ENCODE measurements at regions not wholly inside any gene's neighbourhood (a gene's known extent, or its start where the extent isn't known, plus 50 kb on each side); places are given as distances from the start of the nearest gene placed in this dataset.
"Not testable (repeated sequence)": the region's sequence is repeated elsewhere in the genome, so short reads cannot be mapped to it uniquely, and the experiment has no call there.

DNA sequence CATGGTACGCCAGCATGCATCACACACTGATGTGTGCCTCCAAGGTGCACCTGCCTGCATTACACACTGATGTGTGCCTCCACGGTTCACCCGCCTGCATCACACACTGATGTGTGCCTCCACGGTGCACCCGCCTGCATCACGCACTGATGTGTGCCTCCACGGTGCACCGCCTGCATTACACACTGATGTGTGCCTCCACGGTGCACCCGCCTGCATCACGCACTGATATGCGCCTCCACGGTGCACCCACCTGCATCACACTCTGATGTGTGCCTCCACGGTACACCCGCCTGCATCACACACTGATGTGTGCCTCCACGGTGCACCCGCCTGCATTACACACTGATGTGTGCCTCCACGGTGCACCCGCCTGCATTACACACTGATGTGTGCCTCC, 223.1 kb upstream of the SHH start:
- not testable (repeated sequence) for DNase-seq (ENCODE audit: low read depth)

DNA sequence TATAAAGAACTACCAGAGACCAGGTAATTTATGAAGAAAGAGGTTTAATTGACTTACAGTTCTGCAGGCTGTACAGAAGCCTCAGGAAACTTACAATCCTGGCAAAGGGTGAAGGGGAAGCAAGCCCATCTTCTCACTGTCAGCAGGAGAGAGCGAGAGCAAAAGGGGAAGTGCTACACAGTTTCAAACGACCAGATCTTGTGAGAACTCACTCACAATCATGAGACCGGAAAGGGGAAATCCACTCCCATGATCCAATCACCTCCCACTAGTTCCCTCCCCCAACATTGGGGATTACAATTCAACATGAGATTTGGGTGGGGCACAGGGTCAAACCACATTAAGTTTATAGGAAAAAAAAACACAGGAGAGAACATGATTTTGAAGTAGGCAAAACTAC, 222.1 kb upstream of the SHH start:
- DNase-seq (ENCODE audit: low read depth): no peak

DNA sequence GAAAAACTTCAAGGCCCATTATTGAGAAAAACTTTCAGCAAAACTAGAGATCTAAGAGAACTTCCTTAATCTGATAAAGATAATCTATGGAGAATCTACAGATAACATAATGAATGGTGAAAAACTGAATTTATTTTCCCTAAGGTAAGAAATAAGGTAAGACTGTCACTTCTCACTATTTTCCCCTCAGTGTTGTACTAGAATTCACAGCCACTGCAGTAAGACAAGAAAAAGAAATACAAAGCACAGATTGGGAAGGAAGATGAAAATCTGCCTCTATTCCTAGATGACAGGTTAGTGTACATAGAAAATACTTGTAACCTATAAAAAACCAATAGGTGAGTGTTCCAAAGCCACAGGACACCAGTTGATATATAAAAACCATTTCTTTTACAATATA, 220.7 kb upstream of the SHH start:
- DNase-seq (ENCODE audit: low read depth): no peak

DNA sequence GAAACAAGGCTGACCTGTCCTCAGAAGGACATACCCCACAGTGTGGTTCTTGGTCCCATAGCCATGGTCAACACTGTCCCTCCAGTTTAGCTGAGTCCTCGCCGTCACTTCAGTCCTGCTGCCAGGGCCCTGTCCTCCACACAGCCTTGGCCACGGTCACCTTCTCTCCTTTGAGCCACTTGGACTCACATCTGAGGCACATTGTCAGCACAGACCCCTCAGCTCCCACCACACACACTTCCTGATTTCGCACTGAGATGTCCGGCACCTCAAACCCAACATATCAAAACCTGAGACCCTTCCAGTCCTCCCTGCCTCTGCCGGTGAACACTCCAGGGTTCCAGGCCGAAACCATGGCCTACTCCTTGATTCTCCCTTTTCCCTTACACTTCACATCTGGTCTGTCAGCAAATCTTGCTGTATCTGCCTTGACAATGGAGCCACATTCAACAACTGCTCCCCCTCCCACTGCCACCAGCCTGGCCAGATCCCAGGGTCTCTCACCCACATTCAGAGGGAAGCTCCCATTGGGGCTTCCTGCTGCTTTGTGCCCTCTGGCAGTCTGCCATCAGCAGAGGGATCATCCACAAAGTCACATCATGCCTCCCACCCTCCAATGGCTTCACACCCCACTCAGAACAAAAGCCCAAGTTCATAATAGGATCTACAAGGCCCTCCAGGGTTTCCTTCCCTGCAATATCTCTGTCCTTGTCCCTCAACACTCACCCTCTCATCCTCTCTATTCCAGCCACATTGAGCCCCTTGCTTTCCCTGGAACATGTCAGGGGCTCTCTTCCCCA, 219.6 kb upstream of the SHH start:
- DNase-seq (ENCODE audit: low read depth): no peak

DNA sequence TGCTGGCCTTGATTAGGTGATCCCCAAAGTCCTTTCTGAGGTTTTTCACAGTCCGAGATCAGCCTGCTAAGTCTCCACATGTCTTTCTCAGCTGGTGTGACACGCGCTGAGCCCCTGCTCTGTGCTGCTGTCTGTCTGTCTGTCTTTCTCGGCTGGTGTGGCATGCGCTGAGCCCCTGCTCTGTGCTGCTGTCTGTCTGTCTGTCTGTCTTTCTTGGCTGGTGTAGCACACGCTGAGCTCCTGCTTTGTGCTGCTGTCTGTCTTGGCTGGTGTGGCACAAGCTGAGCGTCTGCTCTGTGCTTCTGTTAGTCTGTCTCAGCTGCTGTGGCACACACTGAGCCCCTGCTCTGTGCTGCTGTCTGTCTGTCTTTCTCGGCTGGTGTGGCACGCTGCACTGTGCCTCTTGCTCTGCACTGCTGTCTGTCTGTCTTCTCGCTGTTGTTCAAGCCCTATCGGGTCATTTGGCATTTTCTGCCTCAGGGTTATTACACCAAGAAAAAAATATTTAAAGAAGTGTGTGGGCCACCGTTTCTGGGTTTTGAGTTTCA, 217.3 kb upstream of the SHH start:
- DNase-seq (ENCODE audit: low read depth): no peak

DNA sequence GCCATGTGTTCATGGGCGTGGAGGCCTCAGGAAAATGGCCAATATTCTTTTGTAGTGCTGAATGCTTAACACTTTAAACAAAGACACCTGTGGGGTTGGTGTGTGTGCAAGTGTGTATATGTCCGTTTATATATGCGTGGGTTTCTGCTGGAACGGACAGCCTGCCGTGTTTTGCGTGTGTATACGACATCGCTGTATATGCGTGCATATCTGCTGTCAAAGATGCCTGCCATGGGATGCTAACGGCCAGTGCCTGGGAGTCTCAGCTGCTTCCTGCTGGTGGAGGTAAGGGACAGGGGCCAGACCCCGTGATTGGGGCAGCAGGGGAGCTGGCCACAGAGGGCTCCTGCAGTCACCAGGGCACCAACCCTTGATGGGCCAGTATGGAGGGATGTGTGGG, 216.3 kb upstream of the SHH start:
- DNase-seq (ENCODE audit: low read depth): no peak

DNA sequence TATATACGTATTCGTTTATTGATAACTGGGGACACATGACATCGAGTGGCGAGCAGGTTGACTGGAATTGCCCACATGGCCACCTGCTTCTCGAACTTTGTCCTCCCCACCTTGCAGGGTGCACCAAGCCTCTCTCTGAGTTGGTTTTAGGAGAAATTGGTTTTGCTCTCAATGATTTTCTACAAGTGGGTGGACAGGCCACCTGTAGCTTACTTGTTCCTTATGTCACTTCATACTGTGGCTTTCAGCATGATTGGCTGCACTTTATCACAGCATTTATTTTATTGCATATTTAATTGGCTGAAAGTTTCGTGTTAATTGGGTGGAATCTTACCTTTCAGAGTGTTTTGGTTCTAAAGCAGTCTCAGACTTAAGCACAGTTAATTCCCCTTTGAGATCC, 215.6 kb upstream of the SHH start:
- no peak for DNase-seq (ENCODE audit: low read depth)

DNA sequence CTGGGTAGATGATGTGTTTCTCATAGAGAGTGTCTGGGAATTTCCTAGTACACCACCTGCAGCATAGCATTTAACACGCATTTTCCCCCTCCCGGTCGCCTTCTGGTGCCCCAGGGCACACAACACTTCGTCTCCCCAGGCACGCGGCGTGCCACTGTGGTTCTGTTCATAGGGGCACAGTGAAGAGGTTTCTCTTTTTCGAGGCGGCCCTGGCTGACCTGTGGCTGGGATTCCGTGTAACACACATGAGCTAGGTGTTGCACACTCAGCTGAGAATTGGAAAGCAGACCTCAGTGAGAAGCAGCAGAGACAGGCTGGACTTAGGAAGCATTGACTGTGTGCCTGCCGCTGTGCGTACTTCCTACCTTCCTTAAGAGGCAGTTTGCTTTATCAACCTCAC, 214.3 kb upstream of the SHH start:
- DNase-seq (ENCODE audit: low read depth): no peak

DNA sequence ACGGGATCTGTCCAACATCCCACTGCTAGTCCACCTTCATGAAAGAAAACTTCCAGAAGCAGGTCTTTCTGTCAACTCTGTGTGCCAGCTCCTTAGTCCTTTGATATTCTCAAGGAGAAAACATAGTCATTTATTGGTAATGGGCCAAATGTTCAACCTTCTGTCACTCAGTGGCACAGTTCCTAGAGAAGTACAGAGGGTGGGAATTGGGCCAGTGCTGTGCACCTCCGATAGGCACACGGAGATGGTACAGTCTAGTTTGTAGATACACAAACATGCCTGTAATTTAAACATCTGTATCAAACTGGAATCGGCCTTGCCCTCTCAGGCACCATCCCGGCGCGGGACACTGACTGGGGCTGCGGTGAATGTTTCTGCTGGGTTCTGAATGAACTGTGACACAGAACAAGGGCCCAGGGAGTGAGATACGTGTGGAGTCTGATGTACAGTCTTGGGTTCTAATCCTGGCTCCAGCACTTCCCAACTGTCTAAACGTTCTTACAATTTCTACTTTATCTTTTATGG, 213.9 kb upstream of the SHH start:
- DNase-seq (ENCODE audit: low read depth): no peak

DNA sequence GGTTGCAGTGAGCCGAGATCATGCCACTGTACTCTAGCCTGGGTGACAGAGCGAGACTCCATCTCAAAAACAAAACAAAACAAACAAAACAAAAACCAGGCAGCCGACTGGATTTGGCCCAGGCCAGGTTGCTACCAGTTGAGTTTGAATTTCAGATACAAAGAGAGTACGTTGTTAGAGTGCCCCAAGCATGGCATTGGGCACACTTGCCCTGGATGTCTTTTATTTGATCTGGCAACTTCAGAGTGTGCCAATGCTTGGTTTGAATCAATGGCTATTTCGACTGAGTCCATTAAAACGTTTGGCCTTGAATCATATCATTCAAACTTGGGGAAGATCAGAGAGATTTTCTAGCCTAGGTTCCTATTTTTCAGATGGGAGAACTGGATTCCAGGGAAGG, 213.4 kb upstream of the SHH start:
- DNase-seq (ENCODE audit: low read depth): no peak

DNA sequence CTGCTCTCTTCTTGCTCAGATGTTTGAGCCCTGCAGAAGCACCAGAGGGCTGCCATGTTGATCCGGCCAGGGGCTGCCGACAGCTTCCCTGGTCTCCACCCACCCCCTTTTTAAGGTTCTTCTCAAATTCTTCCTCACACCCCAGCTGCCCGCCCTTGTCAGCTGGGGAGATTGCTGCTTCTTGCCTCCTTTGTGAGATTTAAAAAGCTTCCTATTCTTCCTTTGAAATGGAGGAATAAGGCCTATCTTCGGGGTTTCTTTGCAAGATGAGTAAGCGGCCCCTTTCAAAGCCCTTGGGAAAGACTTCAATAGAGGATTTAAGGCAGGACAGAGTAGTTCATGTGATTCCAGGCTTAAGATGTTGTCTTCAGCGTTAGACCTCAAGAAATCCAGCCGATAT, 211.9 kb upstream of the SHH start:
- DNase-seq (ENCODE audit: low read depth): no peak

DNA sequence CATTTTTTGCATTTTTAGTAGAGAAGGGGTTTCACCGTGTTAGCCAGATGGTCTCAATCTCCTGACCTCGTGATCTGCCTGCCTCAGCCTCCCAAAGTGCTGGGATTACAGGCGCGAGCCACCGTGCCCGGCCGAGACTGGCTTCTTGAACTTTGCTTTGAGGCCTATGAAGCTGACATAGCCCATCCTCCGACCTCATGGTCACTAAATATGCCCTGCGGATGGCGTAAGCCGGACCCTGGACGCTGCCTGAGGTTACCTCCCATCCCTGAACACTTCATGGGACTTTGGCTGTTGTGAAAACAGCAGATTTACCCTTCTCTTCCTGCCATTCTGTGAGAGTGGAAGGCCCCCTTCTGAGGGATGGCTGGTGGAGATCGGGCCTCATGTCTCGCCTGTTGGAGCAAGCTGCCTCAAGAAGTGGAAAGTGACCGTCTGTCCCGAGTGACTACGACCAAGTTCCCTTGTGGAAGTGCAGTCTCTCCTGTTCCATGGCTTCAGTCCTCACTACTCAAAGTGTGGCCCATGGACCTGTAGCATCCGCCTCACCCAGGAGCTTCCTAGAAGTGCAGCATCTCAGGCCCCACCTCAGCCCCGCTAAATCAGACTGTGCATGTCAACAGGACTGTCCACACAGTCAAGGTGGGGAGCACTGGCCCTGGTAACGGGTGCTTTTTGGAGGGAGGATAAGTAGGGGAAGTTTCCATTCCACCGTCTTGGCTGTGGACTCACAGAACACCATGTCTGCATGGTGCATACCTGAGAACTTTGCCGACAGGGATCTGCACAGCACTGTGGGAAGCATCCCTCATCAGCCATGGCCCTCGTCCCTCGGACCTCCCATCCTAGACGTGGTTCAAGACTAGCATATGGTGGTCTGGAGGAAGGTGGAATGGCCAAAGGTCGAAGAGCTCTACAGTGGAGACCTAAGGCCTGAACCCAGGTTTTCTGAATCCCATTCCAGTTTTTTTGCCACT, 210.5 kb upstream of the SHH start:
- no peak for DNase-seq (ENCODE audit: low read depth)

DNA sequence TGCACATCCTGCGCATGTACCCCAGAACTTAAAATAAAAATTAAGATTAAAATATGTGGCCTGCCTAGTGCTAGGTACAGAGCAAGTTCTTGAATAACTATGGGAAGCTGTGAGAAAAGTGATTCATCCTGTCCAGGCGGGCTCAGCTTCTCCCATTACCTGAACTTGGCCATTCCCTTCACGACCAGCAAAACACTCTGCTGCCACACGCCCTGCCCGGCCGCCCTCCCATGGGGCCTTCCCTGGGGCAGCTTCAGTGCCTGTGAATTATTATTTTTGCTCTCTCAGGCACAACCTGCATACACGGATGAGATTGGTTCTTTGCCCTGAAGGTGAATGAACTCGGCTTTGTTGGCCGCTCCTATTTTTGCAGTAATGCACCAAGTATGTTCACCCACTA, 209.2 kb upstream of the SHH start:
- DNase-seq (ENCODE audit: low read depth): no peak

DNA sequence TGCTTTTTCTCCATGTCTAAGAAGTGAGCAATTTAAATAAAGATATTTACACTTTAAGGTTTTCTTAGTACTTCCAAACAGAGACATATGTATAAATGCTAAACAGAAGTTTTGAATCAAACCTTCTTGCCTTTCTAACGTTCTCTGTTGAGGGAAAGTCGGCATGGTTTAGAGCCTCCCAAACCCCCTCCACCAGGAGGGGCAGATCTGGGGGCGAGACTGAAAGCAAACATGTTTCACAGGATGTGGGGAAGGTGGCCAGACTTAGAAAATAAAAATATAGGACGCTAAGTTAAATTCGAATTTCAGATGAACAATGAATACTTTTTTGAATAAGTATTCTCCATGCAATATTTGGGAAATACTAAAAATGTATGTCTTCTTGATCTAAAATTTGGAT, 208.3 kb upstream of the SHH start:
- DNase-seq (ENCODE audit: low read depth): no peak

DNA sequence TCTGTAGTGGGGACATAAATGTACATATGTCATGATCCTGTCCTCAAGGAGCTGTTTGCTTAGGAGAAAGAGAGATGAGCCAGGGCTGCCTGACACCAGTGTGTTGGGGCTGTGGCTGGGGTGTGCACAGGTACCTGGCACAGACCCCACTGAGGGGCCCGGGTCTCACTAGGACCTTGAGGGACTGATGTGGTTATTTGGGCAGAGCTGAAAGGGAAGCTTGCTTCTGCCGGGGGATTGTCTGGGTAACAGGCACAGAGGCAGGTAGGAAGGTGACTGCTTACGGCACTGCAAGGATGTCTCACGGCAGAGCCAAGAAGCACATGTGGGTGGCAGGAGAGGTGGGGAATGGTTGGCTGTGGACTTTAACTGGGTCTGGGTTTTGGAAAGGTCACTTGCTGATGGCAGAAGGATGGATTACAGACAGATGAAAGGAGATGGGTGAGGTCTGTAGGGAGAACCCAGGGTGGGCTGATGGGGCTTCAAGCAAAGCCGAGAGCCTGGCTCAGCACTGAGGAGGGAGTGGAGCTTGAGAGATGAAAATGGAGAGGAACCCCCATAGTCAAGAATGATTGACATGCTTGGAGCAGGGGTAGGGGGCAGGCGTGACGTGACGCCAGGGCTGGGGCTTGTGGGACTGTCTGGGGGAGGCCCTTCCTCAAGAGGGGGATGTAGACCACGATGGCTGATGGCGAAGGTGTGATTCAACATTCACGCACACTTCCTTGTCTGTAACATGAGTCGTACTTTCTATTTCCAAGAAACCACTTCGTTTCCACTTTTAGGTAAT, 207.7 kb upstream of the SHH start:
- no peak for DNase-seq (ENCODE audit: low read depth)

DNA sequence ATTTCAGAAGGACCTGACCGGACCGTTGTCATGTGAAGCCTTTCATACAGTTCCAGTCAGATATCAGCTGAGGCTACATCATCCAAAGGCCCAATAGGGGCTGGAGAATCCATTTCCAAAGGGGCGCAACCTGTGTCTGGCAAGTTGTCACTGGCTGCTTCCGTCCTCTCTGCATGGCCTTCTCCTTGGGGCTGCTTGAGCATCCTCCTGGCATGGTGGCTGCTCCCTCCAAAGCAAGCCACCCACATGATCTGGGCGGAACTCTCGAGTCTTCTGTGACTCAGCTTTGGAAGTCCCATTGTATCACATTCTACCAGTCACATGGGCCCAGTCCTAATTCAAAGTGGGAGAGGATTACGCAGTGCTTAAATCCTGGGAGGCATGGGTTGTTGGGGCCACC, 207.0 kb upstream of the SHH start:
- no peak for DNase-seq (ENCODE audit: low read depth)

DNA sequence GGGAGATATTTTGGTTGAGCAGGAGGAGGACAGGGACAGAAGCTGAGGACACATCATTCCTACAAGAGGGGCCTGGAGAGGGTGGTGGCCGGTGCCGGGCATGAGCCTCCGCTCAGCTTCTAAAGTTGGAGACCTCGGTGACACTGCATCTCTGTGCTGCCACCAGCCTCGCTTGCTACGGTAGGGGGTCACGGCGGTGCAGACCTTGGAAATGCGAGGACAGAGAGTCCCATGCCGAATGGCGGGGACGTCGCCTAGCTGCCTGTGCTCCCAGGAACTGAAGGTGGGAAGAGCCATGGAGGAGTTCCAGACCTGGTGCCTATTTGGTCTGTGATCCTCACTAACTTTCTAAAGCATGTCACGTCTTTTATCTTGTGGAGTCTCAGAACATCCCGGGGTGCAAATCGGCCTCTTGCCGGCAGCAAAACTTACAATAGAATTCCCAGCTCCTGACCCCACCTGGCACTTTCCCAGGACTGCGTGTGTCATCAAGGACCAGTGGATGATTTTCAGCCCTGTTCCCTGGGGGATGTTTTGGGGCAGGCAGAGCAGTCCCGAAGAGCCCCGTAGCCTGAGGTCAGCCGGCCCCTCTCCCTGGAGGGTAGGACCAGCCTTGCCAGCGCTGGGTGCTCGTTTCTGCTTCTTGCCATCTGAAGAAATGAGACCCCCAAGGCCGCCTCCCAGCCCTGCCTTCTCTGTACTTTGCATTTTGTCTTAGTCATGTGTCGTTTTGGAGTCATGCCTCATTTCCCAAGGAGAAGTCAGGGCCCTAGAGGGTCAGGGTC, 205.8 kb upstream of the SHH start:
- DNase-seq (ENCODE audit: low read depth): no peak

DNA sequence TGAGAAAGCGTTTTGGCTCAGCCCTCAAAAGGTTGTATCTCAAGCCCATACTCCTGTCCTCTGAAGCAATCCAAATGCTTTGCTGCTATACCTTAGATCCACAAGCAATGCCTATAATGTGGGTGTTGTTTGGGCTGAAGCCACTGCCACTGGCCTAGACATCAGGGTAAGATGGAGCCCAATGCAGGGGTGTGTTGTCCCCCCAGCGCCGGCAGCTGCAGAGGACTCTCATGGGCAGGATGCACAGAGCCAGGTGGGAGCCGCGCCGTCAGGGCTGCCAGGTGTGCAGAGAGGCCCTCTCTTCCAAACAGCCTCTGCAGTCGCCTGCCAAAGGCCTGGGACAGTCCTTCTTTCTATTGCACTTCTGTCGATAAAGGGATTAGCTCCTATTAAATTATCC, 205.2 kb upstream of the SHH start:
- DNase-seq (ENCODE audit: low read depth): no peak

DNA sequence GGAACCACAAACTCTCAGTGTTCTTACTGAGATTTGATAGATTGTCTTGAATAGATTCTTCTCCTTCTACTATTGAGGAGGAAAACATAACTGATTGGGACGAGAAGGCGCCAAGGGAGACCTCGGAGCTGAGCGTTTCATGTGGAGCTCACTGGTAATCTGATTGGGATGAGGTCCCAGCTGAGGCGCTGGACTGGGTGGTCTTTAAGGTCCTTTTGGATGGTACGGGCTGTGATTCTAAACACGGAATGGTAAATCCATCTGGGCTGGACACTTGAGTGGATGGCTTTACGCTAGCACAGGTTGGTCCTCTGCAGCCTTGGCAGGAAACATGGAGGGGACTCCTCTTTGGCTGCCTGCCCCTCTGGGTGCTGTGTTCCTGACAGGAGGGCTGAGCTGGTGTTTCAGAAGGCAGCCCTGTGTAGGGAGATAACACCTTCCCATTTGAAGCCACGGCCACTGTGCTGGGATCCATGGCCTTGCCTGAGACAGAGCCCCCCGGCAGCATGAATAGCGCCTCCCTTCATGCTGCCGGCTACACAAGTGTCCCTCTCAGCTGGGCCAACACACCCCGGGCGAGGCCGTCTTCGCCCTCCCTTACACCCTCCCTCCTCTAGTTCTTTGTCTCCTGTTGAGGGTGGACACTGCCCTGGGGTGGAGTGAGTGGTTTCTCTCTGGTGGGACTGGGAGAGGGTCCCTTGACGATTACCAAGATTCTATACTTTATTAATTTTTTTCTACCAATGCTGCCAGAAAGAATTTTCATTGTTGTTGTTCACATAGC, 203.2 kb upstream of the SHH start:
- DNase-seq (ENCODE audit: low read depth): no peak

DNA sequence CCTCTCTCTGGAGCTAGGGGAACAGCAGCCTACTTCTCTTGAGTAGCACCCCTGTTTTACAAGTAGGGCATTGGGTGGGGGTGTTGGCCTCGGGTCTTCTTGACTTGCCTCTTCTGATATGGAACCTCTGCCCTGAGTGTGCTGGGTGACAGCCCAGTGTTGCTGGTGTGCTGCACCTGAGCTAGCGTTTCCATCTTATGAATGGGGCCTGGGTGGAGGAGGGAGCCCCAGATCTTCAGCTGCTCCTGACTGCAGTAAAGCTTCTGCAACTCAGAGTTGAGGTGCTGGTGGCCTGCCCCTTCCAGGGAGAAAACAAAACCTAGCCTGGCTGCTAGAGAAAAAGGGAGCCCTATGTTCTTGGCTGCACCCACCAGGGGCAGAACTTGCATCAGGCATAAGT, 202.5 kb upstream of the SHH start:
- DNase-seq (ENCODE audit: low read depth): no peak
